GM21825 (cell line): ENCODE measurements at regions not wholly inside any gene's neighbourhood (a gene's known extent, or its start where the extent isn't known, plus 50 kb on each side); places are given as distances from the start of the nearest gene placed in this dataset.

Experiments used
- ATAC-seq: cut with Tn5 transposase; IDR thresholded peaks from one replicate; pipeline ENCODE4 v1.9.1; 2021; ENCODE audit warnings: mild to moderate bottlenecking, moderate library complexity; ENCODE audit not compliant: unreplicated experiment

- ATAC-seq, result no peak
Observed at GRCh38 chr17:77706938-77707337, 251.6 kb upstream of the TNRC6C start.

DNA sequence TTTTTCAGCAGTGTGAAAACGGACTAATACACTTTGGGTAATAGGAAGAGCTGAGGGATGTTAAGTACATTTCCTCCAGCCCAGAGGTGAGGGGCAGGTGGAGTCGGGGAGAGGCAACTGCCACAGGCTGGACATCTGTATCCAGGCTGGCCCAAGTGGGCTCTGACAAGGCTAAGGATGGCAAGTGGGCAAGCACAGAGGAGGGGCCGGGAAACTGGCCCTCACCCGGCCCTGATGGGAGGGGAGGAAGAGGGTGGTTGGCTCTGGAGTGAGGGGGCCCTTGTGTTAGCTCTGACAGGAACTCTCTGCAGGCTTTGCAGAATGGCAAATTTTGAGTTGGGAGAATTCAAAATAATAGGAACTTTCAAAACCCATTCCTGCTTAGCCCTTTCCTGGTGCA, 251.0 kb upstream of the TNRC6C start:
- no peak for ATAC-seq

- ATAC-seq, result no peak
Observed at GRCh38 chr17:77708049-77708448, 250.5 kb upstream of the TNRC6C start.

DNA sequence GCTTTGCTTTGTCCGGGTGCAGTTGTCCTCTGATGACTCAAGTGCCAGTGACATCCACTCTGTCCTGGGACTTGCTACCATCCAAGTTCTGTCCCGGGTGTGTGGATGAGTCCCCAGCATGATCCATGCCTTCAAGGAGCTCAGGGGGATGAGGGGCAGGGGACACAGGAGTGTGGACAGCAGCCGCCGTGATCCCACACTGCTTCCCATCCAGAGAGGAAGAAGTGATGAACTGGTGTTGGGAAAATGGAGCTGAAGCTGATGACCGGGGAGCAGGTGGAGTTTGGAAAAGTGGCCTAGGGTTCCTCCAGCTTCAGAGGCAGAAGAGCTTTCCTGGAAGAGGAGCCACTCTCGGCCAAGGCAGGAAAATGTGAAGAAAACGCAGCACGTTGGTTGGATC, 249.6 kb upstream of the TNRC6C start:
- no peak for ATAC-seq

GRCh38 chr17:77709594-77709993, 248.9 kb upstream of the TNRC6C start:
- no peak for ATAC-seq

DNA sequence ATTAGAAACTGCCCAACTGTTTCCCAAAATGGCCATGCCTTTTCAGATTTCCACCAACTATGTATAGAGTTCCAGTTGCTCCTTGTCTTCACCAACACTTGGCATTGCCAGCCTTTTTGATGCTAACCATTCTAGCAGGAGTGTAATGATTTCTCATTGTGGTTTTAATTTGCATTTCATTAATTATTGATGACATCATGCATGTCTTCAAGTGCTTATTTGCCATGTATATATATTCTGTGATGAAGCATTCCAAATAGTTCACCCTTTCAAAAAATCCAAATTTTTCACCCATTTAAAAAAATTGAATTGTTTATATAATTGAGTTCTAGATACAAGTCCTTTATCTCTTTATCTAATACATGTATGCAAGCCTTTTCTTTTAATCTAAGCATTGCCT, 245.9 kb upstream of the TNRC6C start:
- ATAC-seq, result no peak

DNA sequence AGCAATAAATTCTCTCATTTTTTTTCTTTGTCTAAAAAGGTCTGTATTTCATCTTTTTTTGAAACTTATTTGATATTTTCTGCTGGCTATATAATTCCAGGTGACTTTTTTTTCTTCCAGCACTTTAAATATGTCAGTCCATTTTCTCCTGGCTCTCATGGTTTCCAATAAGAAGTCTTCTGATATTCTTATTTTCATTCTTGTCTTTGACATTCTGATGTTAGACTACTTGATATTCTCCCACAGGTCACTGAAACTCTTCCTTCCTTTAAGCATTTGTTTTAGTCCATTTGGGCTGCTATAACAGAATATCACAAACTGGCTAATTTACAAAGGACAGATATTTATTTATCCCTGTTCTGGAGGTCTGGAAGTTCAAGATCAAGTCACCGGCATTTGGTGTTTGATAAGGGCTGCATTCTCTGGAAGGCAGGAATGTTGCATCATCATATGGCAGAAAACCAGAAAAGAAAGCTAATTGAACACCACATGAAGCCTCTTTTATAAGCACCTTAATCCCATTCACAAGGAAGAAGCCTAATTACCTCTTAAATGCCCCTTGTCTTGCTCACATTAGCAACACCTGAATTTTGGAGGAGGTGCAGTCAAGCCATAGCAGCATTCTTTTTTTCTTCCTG, 242.1 kb upstream of the TNRC6C start:
- no peak for ATAC-seq

GRCh38 chr17:77717941-77718668, 240.4 kb upstream of the TNRC6C start:
- no peak for ATAC-seq

DNA sequence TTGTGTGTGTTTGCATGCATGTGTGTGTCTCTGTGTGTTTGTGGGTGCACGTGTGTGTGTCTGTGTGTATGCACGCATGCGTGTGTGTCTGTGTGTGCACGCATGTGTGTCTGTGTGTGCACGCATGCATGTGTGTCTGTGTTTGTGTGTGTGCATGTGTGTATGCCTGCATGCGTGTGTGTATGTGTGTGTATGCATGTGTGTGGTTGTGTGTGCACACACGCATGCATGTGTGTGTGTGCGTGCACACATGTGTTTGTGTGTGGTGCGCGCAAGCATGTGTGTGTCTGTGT, 239.9 kb upstream of the TNRC6C start:
- no peak for ATAC-seq

GRCh38 chr17:77719806-77720205, 238.7 kb upstream of the TNRC6C start:
- ATAC-seq, result no peak

GRCh38 chr17:77720946-77721845, 237.3 kb upstream of the TNRC6C start:
- no peak for ATAC-seq

DNA sequence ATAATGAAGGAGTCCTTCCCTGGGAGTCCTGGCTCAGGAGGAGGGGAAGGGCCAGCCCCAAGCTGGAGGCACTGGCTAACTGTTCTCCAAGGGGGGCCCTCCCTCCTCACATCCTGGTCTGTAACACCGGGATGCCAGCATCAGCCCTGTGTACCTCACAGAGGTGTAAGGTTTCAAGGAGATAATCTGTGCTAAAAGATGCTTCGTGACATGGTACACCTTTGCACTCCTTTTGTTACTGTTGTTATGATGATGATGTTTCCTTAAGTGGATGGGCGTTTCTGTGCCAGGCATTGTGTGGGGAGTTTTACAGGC, 236.7 kb upstream of the TNRC6C start:
- no peak for ATAC-seq

GRCh38 chr17:77722366-77722765, 236.1 kb upstream of the TNRC6C start:
- ATAC-seq, result no peak

DNA sequence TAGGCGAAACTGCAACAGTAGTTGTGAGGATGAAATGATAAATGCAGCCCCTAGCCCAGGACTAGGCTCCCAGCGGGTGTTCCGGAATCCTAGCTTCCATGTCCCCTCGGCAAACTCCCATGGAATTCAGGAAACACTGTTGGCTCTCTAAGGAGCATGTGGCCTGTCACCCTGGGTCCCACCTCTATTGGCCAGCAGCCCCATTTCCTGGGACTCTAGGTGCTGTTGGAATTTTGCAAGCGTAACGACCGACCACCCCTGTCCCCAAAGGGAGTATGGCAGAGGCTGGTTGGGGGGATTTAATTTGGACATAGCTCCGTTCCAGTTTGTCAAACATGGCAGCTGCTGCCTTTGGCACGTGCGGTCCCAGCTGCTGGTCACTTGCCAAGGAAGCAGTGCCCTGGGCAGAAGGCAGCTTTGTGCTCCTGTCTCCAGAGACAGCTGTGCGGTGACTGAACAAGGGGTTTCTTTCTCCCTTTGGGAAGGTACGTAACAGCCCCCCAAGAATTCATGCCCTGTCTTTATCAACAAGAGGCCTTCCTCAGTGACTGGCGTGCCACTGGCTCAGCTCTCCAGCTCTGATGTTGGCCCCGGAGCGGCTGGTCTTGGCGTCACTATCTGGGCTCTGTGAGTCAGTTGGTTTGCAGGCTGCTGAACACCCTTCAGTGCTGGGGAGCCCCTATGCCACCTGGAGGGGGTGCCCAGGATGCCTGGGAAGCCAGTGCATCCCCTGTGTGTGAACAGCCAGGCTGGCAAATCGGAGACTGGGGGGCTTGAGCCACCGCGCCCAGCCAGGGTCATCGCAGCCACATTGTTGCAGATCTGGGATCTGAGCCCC, 235.2 kb upstream of the TNRC6C start:
- no peak for ATAC-seq

DNA sequence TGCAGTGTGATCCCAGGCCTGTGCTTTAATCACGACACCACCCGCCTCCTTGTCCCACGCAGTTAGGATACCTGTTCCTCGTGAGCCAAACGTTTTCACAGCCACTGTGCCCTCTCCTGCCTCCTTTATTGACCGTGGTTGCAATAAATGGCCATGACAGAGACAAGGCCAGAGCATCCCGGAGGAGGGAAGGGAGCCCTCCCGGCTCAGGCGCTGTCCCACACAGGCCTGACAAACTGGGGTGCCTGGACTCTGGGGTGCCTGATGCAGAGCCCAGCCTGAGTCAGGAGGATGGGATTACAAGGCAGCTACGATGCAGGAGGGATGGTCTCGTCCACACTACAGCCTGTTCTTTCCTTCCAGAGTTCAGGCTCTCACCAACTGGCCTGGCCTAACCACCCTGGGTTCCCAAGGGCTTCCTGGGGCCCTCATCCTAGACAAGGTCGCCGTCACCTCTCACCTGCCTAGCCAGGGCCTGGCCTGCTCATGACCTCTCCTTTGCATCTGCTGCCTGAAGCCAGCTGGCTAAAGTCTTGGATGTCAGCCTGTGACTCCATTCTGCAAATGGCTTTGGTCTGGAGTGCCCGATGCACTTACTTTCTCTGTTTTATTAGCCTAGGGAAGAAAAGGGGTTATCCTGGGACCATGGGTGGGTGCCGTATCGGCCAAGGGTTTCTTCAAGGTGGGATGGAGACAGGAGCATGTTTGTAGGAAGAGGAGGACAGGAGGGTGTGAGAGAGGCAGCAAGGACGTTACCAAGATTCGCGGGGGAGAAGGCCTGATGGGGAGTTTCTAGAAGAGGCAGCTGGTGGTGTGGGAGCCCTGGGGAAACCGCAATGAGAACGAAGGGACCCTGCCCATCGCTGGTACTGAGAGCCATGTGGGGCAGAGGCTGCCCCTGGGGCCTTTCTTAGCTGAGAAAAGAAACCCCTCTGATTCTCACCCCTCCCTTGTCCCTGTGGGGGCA, 234.3 kb upstream of the TNRC6C start:
- no peak for ATAC-seq

DNA sequence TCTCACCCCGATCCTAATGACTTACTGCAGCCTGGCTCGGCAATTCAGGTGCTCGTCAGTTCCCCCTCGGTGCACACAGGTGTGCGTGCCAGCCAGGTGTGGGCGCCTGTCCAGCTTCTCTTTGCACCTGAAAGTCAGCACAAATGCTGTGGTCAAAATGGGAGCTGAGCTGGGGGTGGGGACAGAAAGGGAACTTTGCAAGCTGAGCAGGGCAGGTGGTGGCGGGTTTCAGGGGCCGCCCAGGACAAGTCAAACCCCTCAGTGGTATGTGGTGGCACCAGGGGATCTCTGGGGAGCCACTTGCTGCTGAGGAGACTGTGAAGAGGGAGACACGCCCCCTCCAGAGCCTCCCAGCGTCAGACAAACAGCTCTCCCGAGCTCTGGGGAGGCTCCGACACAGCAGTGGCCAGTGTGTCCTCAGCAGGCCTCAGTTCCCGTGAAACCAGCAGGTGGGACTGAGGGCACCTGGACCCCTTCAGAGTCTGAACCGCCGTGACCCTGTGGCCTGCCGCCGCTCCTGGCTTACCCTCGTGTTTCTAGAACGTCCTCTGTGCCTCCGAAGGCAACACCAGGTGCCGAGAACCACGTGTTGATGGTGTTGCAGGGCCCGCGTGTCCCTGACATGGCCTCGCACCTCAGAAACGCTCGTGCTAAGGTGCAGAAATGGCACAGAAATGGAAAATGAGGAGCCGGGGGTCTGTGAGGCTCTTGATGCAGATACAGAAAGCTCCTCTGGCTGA, 233.5 kb upstream of the TNRC6C start:
- no peak for ATAC-seq

GRCh38 chr17:77725846-77726245, 232.7 kb upstream of the TNRC6C start:
- no peak for ATAC-seq

- ATAC-seq, result no peak
Observed at GRCh38 chr17:77726549-77727006, 231.9 kb upstream of the TNRC6C start.

GRCh38 chr17:77727037-77727615, 231.4 kb upstream of the TNRC6C start:
- no peak for ATAC-seq
